ENCODE measurements at regions not wholly inside any gene's neighbourhood (a gene's known extent, or its start where the extent isn't known, plus 50 kb on each side); places are given as distances from the start of the nearest gene placed in this dataset.

DNA sequence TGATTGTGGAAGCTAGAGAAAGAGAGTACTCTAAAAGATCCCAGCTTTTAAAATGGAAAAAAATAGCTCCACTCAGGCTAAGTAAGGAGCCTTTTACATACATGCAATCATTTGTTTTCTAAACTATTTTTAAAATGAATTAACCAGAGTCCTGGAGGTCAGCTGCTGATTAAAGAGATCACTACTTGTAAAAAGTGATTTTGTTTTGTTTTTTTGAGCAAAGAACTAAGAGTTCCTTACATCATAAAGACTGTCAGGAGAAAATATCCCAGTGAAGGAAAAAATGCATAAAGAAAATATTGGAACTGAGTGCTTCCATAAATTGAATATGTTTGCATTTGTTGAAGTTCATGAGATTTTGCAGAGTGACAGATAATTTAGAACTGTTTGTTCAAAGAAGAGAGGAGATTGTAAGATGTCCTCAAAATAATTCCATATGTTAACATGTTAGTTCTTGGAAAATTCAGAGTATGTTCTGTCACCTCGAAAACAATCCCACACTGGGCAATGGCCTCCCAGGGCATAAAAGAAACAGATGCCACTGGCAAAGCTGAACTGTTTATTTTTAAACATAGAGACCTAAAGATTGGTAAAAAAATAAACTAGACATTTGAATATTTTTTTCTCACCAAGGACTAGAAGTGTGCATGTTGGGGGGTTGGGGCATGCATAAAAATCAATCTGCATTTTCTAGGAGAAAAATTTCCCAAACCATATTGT, 264.7 kb downstream of the NPR3 start:
- 65 to 79% methylated on average over 1 of the region's 1 CpG for WGBS, 2 donors
- intact Hi-C loops (cut with DNase I; ENCODE audit: low total_unique reads), result no loop called here
- no peak overlapping the region for H3K4me3 ChIP-seq (ENCODE audit: low read depth, poor library complexity, severe bottlenecking)
- TF ChIP-seq POLR2A (IDR thresholded peaks at IDR 0.05), result no peak
- TF ChIP-seq, protein P1, sequence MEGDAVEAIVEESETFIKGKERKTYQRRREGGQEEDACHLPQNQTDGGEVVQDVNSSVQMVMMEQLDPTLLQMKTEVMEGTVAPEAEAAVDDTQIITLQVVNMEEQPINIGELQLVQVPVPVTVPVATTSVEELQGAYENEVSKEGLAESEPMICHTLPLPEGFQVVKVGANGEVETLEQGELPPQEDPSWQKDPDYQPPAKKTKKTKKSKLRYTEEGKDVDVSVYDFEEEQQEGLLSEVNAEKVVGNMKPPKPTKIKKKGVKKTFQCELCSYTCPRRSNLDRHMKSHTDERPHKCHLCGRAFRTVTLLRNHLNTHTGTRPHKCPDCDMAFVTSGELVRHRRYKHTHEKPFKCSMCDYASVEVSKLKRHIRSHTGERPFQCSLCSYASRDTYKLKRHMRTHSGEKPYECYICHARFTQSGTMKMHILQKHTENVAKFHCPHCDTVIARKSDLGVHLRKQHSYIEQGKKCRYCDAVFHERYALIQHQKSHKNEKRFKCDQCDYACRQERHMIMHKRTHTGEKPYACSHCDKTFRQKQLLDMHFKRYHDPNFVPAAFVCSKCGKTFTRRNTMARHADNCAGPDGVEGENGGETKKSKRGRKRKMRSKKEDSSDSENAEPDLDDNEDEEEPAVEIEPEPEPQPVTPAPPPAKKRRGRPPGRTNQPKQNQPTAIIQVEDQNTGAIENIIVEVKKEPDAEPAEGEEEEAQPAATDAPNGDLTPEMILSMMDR (IDR thresholded peaks at IDR 0.05), result no peak
- no peak for DNase-seq (ENCODE audit: low spot score in 2 of 2)

GRCh38 chr5:32981061-32981460, 269.9 kb downstream of the NPR3 start:
- H3K4me3 ChIP-seq (ENCODE audit: low read depth, poor library complexity, severe bottlenecking), result no peak overlapping the region
- DNase-seq (ENCODE audit: low spot score in 2 of 2), result no peak
- TF ChIP-seq POLR2A (IDR thresholded peaks at IDR 0.05), result no peak
- TF ChIP-seq, protein P1 (IDR thresholded peaks at IDR 0.05), result no peak
- intact Hi-C loops (cut with DNase I; ENCODE audit: low total_unique reads), result no loop called here

DNA sequence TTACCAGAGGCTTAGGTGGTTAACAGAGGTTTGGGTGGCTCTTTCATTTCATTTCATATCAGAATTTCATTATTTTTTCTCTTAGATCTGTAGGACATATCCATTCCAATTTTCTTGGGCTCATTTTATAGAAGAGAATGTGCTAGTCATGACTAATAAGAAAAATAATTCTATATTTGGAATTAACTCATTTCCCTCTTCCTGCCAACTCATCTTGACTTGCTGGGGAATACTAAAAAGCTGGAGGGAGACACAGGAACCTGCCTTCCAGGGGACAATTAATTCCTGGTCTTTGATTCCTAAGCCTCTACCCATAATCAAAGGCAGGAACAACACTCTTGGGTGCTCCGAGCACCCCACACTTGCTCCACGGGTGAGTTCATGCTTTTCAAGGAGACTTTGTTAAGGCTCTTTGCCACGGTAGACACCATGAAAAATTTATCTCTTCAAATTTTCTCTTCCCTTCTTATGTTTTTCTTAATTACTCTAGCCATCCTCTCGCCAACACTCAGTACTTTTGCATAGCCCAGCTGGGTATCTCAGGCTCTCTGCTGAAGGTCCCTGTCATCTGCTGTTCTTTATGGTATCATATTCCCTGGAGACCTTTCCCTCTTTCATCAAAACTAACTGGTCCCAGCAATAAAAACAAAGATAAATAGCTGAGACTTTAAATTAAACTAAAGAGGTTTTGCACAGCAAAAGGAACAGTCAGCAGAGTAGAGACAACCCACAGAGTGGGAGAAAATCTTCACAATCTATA, 273.9 kb downstream of the NPR3 start:
- TF ChIP-seq, protein P1 (IDR thresholded peaks at IDR 0.05), result no peak
- no peak for TF ChIP-seq POLR2A (IDR thresholded peaks at IDR 0.05)
- 76 to 84% methylated on average over 4 of the region's 4 CpGs for WGBS, 2 donors
- no peak overlapping the region for H3K4me3 ChIP-seq (ENCODE audit: low read depth, poor library complexity, severe bottlenecking)
- intact Hi-C loops (cut with DNase I; ENCODE audit: low total_unique reads), result no loop called here
- no peak for DNase-seq (ENCODE audit: low spot score in 2 of 2)

- intact Hi-C loops (cut with DNase I; ENCODE audit: low total_unique reads), result no loop called here
- H3K4me3 ChIP-seq (ENCODE audit: low read depth, poor library complexity, severe bottlenecking), result no peak overlapping the region
- no peak for TF ChIP-seq POLR2A (IDR thresholded peaks at IDR 0.05)
- TF ChIP-seq, protein P1 (IDR thresholded peaks at IDR 0.05), result no peak
- WGBS, 2 donors, result 51 to 55% methylated on average over 5 of the region's 5 CpGs
- DNase-seq (ENCODE audit: low spot score in 2 of 2), result no peak
These were observed 278.7 kb downstream of the NPR3 start for GRCh38 chr5:32989815-32990214.

DNA sequence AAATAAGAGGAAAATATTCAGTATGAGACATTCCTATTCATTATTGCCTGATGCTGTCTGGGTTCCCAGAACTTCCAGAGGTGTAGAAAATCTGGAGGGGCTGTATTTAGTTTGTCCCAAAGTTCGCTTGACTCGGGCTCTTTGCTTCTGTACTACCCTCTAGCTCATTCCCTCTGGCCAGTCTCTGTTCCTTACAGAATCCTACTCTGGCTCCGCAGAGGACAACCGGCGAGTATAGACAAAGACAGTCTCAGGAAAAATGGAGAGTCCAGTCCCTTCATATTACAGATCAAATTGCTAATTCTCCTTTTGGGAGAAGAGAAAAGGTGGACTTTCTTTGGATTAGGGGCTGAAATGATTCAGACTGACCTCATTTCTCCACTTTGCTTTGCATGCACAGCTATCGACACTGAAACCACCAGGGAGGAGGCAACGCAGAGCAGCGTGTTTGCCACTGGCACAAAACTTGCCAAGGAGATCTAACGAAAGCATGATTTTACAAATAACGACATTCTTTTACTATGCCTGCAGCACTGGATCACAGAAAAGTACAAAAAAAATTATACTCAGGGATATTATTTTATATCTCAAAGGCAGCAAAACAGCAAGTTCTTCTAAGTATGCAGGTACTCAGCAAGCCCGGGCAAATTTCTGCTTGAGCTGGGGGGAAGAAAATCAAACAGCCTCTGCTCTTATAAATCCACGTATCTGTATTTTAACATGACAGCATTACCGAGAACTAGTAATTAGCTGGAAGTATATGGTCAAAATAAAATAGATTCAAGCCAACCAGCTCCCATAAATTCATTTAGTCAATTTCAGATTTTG, 279.7 kb downstream of the NPR3 start:
- intact Hi-C loops (cut with DNase I; ENCODE audit: low total_unique reads), result no loop called here
- TF ChIP-seq, protein P1 (IDR thresholded peaks at IDR 0.05), result no peak
- TF ChIP-seq POLR2A (IDR thresholded peaks at IDR 0.05), result no peak
- 45 to 52% methylated on average over 13 of the region's 13 CpGs for WGBS, 2 donors
- H3K4me3 ChIP-seq (ENCODE audit: low read depth, poor library complexity, severe bottlenecking), result no peak overlapping the region
- DNase-seq (ENCODE audit: low spot score in 2 of 2), result no peak

Data from lower leg skin (tissue), 4 donors.